IMR-90 (cell line): ENCODE measurements at regions not wholly inside any gene's neighbourhood (a gene's known extent, or its start where the extent isn't known, plus 50 kb on each side); places are given as distances from the start of the nearest gene placed in this dataset.

ENCODE experiments used
- ATAC-seq: fragments of 200-7000 bp; cut with Tn5 transposase; 2 replicates; pipeline ENCODE4 v1.9.1; 2020; ENCODE audit warnings: low read depth, mild to moderate bottlenecking, moderate library complexity
- BruUV-seq: library from RNA; stranded (reverse); fragments of 400-500 nt; replicated peaks from 2 replicates; lab custom pipeline; 2021; lab: Mats Ljungman, UMichigan
- CTCF ChIA-PET: fragments of 300-600 bp; formaldehyde crosslinking; extraction: SDS; loops from one replicate; lab custom pipeline; 2021; ENCODE audit warnings: antibody characterized with exemption; lab: Yijun Ruan, JAX
- POLR2A ChIA-PET: fragments of 300-600 bp; sonication (Branson Sonifier 250); formaldehyde crosslinking; loops from one replicate; lab custom pipeline; 2022; ENCODE audit warnings: antibody characterized with exemption; ENCODE audit not compliant: unreplicated experiment; lab: Charles Lee
- DNase-seq: peaks from one replicate; pipeline ENCODE4 v3.0.0; 2013
- H2AFZ ChIP-seq: replicated peaks from 2 replicates; pipeline ENCODE3; 2013; ENCODE audit warnings: low read length, mild to moderate bottlenecking; ENCODE audit not compliant: poor library complexity
- H2AK5ac ChIP-seq: 2 replicates; pipeline ENCODE4 v1.6.1; 2013; ENCODE audit warnings: low read depth, low read length, inconsistent platforms
- H2AK9ac ChIP-seq: replicated peaks from 2 replicates; pipeline ENCODE3; 2013; ENCODE audit warnings: mild to moderate bottlenecking, low read depth, low read length, moderate library complexity; ENCODE audit not compliant: poor library complexity
- H2BK120ac ChIP-seq: 2 replicates; pipeline ENCODE4 v1.6.1; 2013; ENCODE audit warnings: low read depth, low read length, inconsistent platforms
- H2BK15ac ChIP-seq: 3 replicates; pipeline ENCODE4 v1.6.1; 2013; ENCODE audit warnings: low read depth, low read length, inconsistent platforms
- H2BK20ac ChIP-seq: 2 replicates; pipeline ENCODE4 v1.6.1; 2013; ENCODE audit warnings: low read depth, mild to moderate bottlenecking, inconsistent platforms, low read length, moderate library complexity
- H2BK5ac ChIP-seq: 2 replicates; pipeline ENCODE4 v1.6.1; 2013; ENCODE audit warnings: mild to moderate bottlenecking, low read depth, low read length, inconsistent platforms; ENCODE audit not compliant: poor library complexity, severe bottlenecking
- H3K14ac ChIP-seq: replicated peaks from 2 replicates; pipeline ENCODE4 v1.6.1; 2013; ENCODE audit warnings: low read depth, low read length, inconsistent platforms
- H3K18ac ChIP-seq: 2 replicates; pipeline ENCODE4 v1.6.1; 2013; ENCODE audit warnings: low read depth, low read length, control low read depth
- H3K23ac ChIP-seq: 2 replicates; pipeline ENCODE4 v1.6.1; 2013; ENCODE audit warnings: low read depth, low read length, inconsistent platforms
- H3K27ac ChIP-seq: 2 replicates; pipeline ENCODE4 v1.5.1; 2013; ENCODE audit warnings: mild to moderate bottlenecking, control low read depth, low read length; ENCODE audit not compliant: insufficient read depth
- H3K27me3 ChIP-seq: 2 replicates; pipeline ENCODE4 v1.6.1; 2013; ENCODE audit warnings: low read length; ENCODE audit not compliant: control insufficient read depth, insufficient read depth
- H3K36me3 ChIP-seq: 2 replicates; pipeline ENCODE4 v1.6.1; 2013; ENCODE audit warnings: low read length, mixed read lengths; ENCODE audit not compliant: control insufficient read depth, insufficient read depth
- H3K4ac ChIP-seq: 2 replicates; pipeline ENCODE4 v1.6.1; 2013; ENCODE audit warnings: low read depth, low read length, inconsistent platforms
- H3K4me1 ChIP-seq: 2 replicates; pipeline ENCODE4 v1.6.1; 2013; ENCODE audit warnings: low read length, mixed read lengths; ENCODE audit not compliant: control insufficient read depth, insufficient read depth
- H3K4me2 ChIP-seq: 2 replicates; pipeline ENCODE4 v1.6.1; 2013; ENCODE audit warnings: low read depth, mild to moderate bottlenecking, control low read depth, low read length, moderate library complexity
- H3K4me3 ChIP-seq: 2 replicates; pipeline ENCODE4 v1.5.1; 2013; ENCODE audit warnings: low read depth, mild to moderate bottlenecking, control low read depth, low read length, moderate library complexity; ENCODE audit not compliant: insufficient read depth
- H3K56ac ChIP-seq: 2 replicates; pipeline ENCODE4 v1.6.1; 2013; ENCODE audit warnings: low read length, inconsistent platforms; ENCODE audit not compliant: insufficient read depth; ENCODE audit errors: extremely low read depth
- H3K79me1 ChIP-seq, 2 experiments: 2 replicates each; pipeline ENCODE4 v1.6.1; 2013; ENCODE audit warnings: low read length in 2 of 2, inconsistent platforms in 1 of 2, low read depth in 1 of 2
- H3K9ac ChIP-seq: 2 replicates; pipeline ENCODE4 v1.6.1; 2013; ENCODE audit warnings: low read depth, low read length, control low read depth
- H3K9me1 ChIP-seq: 2 replicates; pipeline ENCODE4 v1.6.1; 2013; ENCODE audit warnings: low read length, inconsistent platforms; ENCODE audit not compliant: insufficient read depth
- H3K9me3 ChIP-seq: 2 replicates; pipeline ENCODE4 v1.6.1; 2013; ENCODE audit warnings: low read length; ENCODE audit not compliant: control insufficient read depth, insufficient read depth
- H4K20me1 ChIP-seq: 2 replicates; pipeline ENCODE4 v1.6.1; 2013; ENCODE audit warnings: low read length, inconsistent platforms; ENCODE audit not compliant: insufficient read depth
- H4K5ac ChIP-seq: 2 replicates; pipeline ENCODE4 v1.6.1; 2013; ENCODE audit warnings: mild to moderate bottlenecking, low read depth, low read length, control low read depth
- H4K8ac ChIP-seq, 2 experiments: 2 replicates each; pipeline ENCODE4 v1.6.1; 2013; ENCODE audit warnings: low read depth in 2 of 2, low read length in 2 of 2, control low read depth in 1 of 2, inconsistent platforms in 1 of 2
- H4K91ac ChIP-seq: 2 replicates; pipeline ENCODE4 v1.6.1; 2013; ENCODE audit warnings: low read depth, low read length, inconsistent platforms; ENCODE audit not compliant: insufficient read depth
- BHLHE40 ChIP-seq: fragments of 150-350 bp; IDR thresholded peaks from 2 replicates; pipeline ENCODE4 v1.6.1; 2016; ENCODE audit warnings: mild to moderate bottlenecking, low read depth, low read length
- CEBPB ChIP-seq: IDR thresholded peaks from 2 replicates; pipeline ENCODE4 v1.6.1; 2012; ENCODE audit warnings: low read depth, low read length, improper control_type of control experiment
- CHD1 ChIP-seq: IDR thresholded peaks from 2 replicates; pipeline ENCODE4 v1.6.1; 2012; ENCODE audit warnings: low read depth, low read length, improper control_type of control experiment
- CTCF ChIP-seq: conservative IDR thresholded peaks from 2 replicates; pipeline ENCODE4 v1.5.1; 2012; ENCODE audit warnings: mild to moderate bottlenecking, low read depth, low read length, improper control_type of control experiment
- ELK1 ChIP-seq: fragments of 150-350 bp; IDR thresholded peaks from 2 replicates; pipeline ENCODE4 v1.6.1; 2016; ENCODE audit warnings: low read depth, mild to moderate bottlenecking, low read length, moderate library complexity, borderline replicate concordance
- FOS ChIP-seq: fragments of 150-350 bp; IDR thresholded peaks from 2 replicates; pipeline ENCODE4 v1.6.1; 2016; ENCODE audit warnings: low read depth, low read length
- MAFK ChIP-seq: IDR thresholded peaks from 2 replicates; pipeline ENCODE4 v1.6.1; 2012; ENCODE audit warnings: low read depth, low read length, improper control_type of control experiment
- MAZ ChIP-seq: IDR thresholded peaks from 2 replicates; pipeline ENCODE4 v1.6.1; 2012; ENCODE audit warnings: low read depth, mild to moderate bottlenecking, low read length, improper control_type of control experiment, moderate library complexity, borderline replicate concordance
- MXI1 ChIP-seq: IDR thresholded peaks from 2 replicates; pipeline ENCODE4 v1.6.1; 2012; ENCODE audit warnings: low read depth, mild to moderate bottlenecking, low read length, moderate library complexity, borderline replicate concordance
- NFE2L2 ChIP-seq: fragments of 150-350 bp; IDR thresholded peaks from 2 replicates; pipeline ENCODE4 v1.6.1; 2016; ENCODE audit warnings: low read depth, mild to moderate bottlenecking, low read length
- POLR2A ChIP-seq: IDR thresholded peaks from 2 replicates; pipeline ENCODE4 v1.6.1; 2012; ENCODE audit warnings: mild to moderate bottlenecking, low read depth, low read length
- RAD21 ChIP-seq: IDR thresholded peaks from 2 replicates; pipeline ENCODE4 v1.6.1; 2012; ENCODE audit warnings: low read length, improper control_type of control experiment
- RCOR1 ChIP-seq: IDR thresholded peaks from 2 replicates; pipeline ENCODE4 v1.6.1; 2012; ENCODE audit warnings: mild to moderate bottlenecking, low read length, improper control_type of control experiment; ENCODE audit not compliant: insufficient replicate concordance
- RFX5 ChIP-seq: IDR thresholded peaks from 2 replicates; pipeline ENCODE4 v1.8.0; 2012; ENCODE audit warnings: low read depth, mild to moderate bottlenecking, low read length, moderate library complexity
- SMC3 ChIP-seq: fragments of 150-350 bp; IDR thresholded peaks from 2 replicates; pipeline ENCODE4 v1.6.1; 2016; ENCODE audit warnings: low read depth, mild to moderate bottlenecking, antibody characterized with exemption, low read length, moderate library complexity
- USF2 ChIP-seq: fragments of 150-350 bp; IDR thresholded peaks from 2 replicates; pipeline ENCODE4 v1.6.1; 2017; ENCODE audit warnings: mild to moderate bottlenecking, antibody characterized with exemption, low read length, low read depth
- WGBS, 2 experiments: methylation state at CpG; one replicate each; pipeline versions ENCODE4 v1.1.5 to v1.1.7; 2013; ENCODE audit warnings: missing lambda C conversion rate in 2 of 2; ENCODE audit not compliant: insufficient read length in 1 of 2; ENCODE audit errors: extremely low coverage in 2 of 2; 5-methylcytosine and 5-hydroxymethylcytosine counted together
- dilution Hi-C: fragments of 300-500 bp; cut with HindIII; formaldehyde crosslinking; loops from one replicate; pipeline ENCODE4 v1.14.3; 2018; ENCODE audit warnings: low sequenced_read_pairs; ENCODE audit not compliant: unreplicated experiment
- in situ Hi-C: fragments of 300-500 bp; cut with MboI; formaldehyde crosslinking; loops from 3 replicates; pipeline ENCODE4 v1.14.3; 2019; ENCODE audit warnings: low sequenced_read_pairs, inconsistent platforms, mixed read lengths
- intact Hi-C: fragments of 100-400 bp; cut with micrococcal nuclease; formaldehyde crosslinking; loops from 2 replicates; pipeline ENCODE4 v1.10.0; 2022

GRCh38 chr3:73738711-73739110 lies 114.0 kb upstream of the PDZRN3 start:
- no TSS peak for BruUV-seq
- Histone ChIP-seq H3K9ac (no peak overlapping the region), H2BK20ac (no peak overlapping the region), H3K9me1 (no peaks in the 10 kb centered on the region), H3K4me3 (no peak overlapping the region), H3K4me1 (peaks cover 2% of the 10 kb centered on the region; the same call in 1 of the 2 replicates), H3K9me3 (no peaks in the 10 kb centered on the region), H4K5ac (no peak overlapping the region), H3K56ac (no peak overlapping the region), H4K8ac (no peak overlapping the region), H3K79me1 (no peaks in the 10 kb centered on the region), H4K20me1 (no peaks in the 10 kb centered on the region), H3K18ac (no peak overlapping the region), H2BK5ac (no peak overlapping the region), H3K36me3 (no peaks in the 10 kb centered on the region), H3K27me3 (no peaks in the 10 kb centered on the region), H3K14ac (no peak overlapping the region), H3K27ac (no peak overlapping the region), H3K4me2 (no peak overlapping the region), H4K91ac (no peak overlapping the region), H2AK9ac (no peak overlapping the region), H2AFZ (no peak overlapping the region), H2AK5ac (no peak overlapping the region), H2BK120ac (no peak overlapping the region), H3K4ac (no peak overlapping the region), H2BK15ac (no peak overlapping the region), H3K23ac (no peak overlapping the region)
- no CpG with 5 or more reads among the region's 1 CpG for WGBS, 2 experiments
- POLR2A ChIA-PET = no interaction called here
- CTCF ChIA-PET = no interaction called here
- dilution Hi-C loops = no loop called here
- no peak for DNase-seq
- intact Hi-C loops = no loop called here
- TF ChIP-seq NFE2L2 (no peak), CTCF (no peak), CEBPB (no peak), POLR2A (no peak), MXI1 (no peak), SMC3 (no peak), CHD1 (no peak), RAD21 (no peak), MAFK (no peak), FOS (no peak), USF2 (no peak), ELK1 (no peak), RCOR1 (no peak), RFX5 (no peak), MAZ (no peak), BHLHE40 (no peak)
- no peak for ATAC-seq
- in situ Hi-C loops = no loop called here
